H1 (cell line): ENCODE measurements at regions not wholly inside any gene's neighbourhood (a gene's known extent, or its start where the extent isn't known, plus 50 kb on each side); places are given as distances from the start of the nearest gene placed in this dataset.

ENCODE experiments used
- BCL11A ChIP-seq, 2 experiments: IDR thresholded peaks; one replicate each; pipeline ENCODE4 v1.6.1; 2011; ENCODE audit warnings: low read depth in 2 of 2, low read length in 2 of 2, mild to moderate bottlenecking in 2 of 2
- BRCA1 ChIP-seq: IDR thresholded peaks from 2 replicates; pipeline ENCODE4 v1.6.1; 2012; ENCODE audit warnings: low read depth, low read length, improper control_type of control experiment
- EZH2 ChIP-seq: fragments of 200-600 bp; sonication (generic); IDR thresholded peaks from 2 replicates; pipeline ENCODE4 v1.7.1; 2012; ENCODE audit warnings: low read depth, mild to moderate bottlenecking, moderate library complexity, low read length, inconsistent platforms; ENCODE audit not compliant: severe bottlenecking
- GABPA ChIP-seq: IDR thresholded peaks from 2 replicates; pipeline ENCODE4 v1.6.1; 2011; ENCODE audit warnings: mild to moderate bottlenecking, low read length, moderate library complexity, borderline replicate concordance; ENCODE audit not compliant: insufficient read depth
- POLR2A ChIP-seq, 2 experiments: IDR thresholded peaks; 1 replicate in 1 of 2; 2 replicates in 1 of 2; pipeline ENCODE4 v1.6.1; 2011; ENCODE audit warnings: low read depth in 2 of 2, low read length in 2 of 2, mild to moderate bottlenecking in 2 of 2; ENCODE audit errors: control extremely low read depth in 1 of 2
- POU5F1 ChIP-seq: IDR thresholded peaks from 2 replicates; pipeline ENCODE4 v1.6.1; 2011; ENCODE audit warnings: low read depth, mild to moderate bottlenecking, low read length, moderate library complexity
- RBBP5 ChIP-seq: IDR thresholded peaks from 2 replicates; pipeline ENCODE4 v1.7.1; 2012; ENCODE audit warnings: low read depth, mild to moderate bottlenecking, inconsistent platforms, low read length, moderate library complexity, borderline replicate concordance
- SAP30 ChIP-seq: fragments of 300-600 bp; sonication (generic); IDR thresholded peaks from 2 replicates; pipeline ENCODE4 v1.7.1; 2012; ENCODE audit warnings: low read length, moderate library complexity, mild to moderate bottlenecking, inconsistent platforms; ENCODE audit not compliant: insufficient read depth, insufficient replicate concordance
- SIN3A ChIP-seq, 2 experiments: IDR thresholded peaks in 1 of 2; conservative IDR thresholded peaks in 1 of 2; 2 replicates each; pipeline ENCODE4 v1.6.1; 2011 to 2012; ENCODE audit warnings: low read length in 2 of 2, improper control_type of control experiment in 1 of 2, low read depth in 1 of 2, mild to moderate bottlenecking in 1 of 2
- TF ChIP-seq, protein P1 (sequence below): IDR thresholded peaks from 2 replicates; pipeline ENCODE4 v1.6.1; 2011; ENCODE audit warnings: low read depth, mild to moderate bottlenecking, low read length; ENCODE audit not compliant: insufficient read depth

DNA sequence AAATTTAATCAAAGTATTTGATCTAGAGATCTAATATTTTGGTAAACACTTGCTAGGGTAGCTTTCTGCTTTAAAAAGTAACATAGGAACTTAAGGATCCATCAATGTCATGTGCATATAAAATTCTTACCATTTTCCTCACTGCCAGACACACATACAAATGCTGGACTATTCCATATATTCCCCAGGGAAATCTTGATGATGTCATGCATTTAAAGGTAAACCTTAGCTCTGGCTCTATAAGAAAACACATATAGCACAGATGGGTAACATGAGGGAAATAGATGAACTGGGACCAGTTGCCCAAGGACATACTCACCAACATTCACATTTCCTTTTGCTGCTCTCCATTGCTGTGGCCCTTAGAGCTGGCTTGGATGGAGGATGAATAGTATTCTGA lies 79.1 kb upstream of the FMNL2 start (continued):
- TF ChIP-seq BRCA1 = no peak
- TF ChIP-seq POU5F1 = no peak
- no peak for TF ChIP-seq GABPA
- no peak for TF ChIP-seq SIN3A (conservative IDR thresholded peaks at IDR 0.05 in 1 of 2, IDR thresholded peaks at IDR 0.05 in 1 of 2; ENCODE audit: low read depth in 1 of 2, low read length in 2 of 2)
- no peak for TF ChIP-seq EZH2
- TF ChIP-seq RBBP5 = no peak
- no peak for TF ChIP-seq POLR2A (IDR thresholded peaks at IDR 0.05; ENCODE audit: control extremely low read depth in 1 of 2, low read depth in 2 of 2, low read length in 2 of 2)
- TF ChIP-seq, protein P1, sequence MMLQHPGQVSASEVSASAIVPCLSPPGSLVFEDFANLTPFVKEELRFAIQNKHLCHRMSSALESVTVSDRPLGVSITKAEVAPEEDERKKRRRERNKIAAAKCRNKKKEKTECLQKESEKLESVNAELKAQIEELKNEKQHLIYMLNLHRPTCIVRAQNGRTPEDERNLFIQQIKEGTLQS = no peak
- no peak for TF ChIP-seq BCL11A (IDR thresholded peaks at IDR 0.05; ENCODE audit: low read depth in 2 of 2, low read length in 2 of 2)
- TF ChIP-seq SAP30 = no peak
